ENCODE measurements at regions not wholly inside any gene's neighbourhood (a gene's known extent, or its start where the extent isn't known, plus 50 kb on each side); places are given as distances from the start of the nearest gene placed in this dataset.

DNA sequence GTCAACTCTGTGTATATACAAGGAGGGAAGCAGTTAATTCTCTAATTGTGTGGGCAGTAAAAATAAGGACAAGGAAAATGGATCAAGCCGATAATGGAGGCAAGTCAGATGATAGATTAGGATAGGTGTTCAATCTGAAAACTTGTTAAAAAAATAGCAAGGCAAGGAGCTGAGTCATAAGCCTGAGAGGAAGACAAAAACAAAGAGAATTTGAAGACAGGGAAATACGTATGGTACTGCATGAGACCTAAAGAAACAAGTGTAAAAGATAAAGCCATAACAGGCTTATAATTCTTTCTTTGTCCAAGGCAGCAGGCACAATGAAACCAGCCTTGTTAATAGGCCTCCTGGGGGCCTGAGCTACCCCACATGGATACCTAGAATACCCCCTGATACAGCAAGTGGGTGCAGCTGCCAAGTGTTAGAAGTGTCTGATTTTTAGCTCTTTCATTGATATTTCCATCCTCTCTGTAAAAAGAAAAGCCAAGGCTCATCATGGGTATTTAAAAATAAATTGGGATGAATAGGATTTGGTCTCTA, 1570.6 kb upstream of the LRRTM3 start:
- Histone ChIP-seq H3K4me3 (ENCODE audit: low read depth, low read length) (no peak overlapping the region), H3K36me3 (ENCODE audit: control insufficient read depth, insufficient read depth, low read length) (no peaks in the 10 kb centered on the region), H3K27me3 (ENCODE audit: control insufficient read depth, insufficient read depth, low read length) (no peaks in the 10 kb centered on the region)
- TF ChIP-seq, protein P1, sequence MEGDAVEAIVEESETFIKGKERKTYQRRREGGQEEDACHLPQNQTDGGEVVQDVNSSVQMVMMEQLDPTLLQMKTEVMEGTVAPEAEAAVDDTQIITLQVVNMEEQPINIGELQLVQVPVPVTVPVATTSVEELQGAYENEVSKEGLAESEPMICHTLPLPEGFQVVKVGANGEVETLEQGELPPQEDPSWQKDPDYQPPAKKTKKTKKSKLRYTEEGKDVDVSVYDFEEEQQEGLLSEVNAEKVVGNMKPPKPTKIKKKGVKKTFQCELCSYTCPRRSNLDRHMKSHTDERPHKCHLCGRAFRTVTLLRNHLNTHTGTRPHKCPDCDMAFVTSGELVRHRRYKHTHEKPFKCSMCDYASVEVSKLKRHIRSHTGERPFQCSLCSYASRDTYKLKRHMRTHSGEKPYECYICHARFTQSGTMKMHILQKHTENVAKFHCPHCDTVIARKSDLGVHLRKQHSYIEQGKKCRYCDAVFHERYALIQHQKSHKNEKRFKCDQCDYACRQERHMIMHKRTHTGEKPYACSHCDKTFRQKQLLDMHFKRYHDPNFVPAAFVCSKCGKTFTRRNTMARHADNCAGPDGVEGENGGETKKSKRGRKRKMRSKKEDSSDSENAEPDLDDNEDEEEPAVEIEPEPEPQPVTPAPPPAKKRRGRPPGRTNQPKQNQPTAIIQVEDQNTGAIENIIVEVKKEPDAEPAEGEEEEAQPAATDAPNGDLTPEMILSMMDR (IDR thresholded peaks at IDR 0.05; ENCODE audit: insufficient read depth, low read length, poor library complexity, severe bottlenecking), result no peak
- no peak for DNase-seq (ENCODE audit: low read depth)

DNA sequence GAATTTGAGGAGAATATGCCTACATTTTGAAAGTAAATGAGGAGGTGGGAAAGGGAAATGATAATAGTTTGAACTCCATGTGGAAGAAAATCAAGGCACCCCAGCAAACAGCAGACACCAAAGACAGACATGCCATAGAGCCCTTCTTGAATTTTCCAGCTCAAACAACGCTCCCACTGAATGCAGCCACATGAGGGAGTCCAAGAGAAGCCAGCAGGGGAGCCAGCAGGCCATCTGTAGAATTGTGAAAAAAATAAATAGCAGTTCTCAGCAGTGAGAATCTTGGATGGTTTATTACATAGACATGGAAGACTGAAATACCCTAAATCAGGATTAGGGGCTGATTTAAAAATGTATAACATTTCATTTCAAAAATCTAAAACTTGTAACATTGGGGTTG, 1567.3 kb upstream of the LRRTM3 start:
- no peak for DNase-seq (ENCODE audit: low read depth)
- TF ChIP-seq, protein P1 (IDR thresholded peaks at IDR 0.05; ENCODE audit: insufficient read depth, low read length, poor library complexity, severe bottlenecking), result peak; percentile 77
- Histone ChIP-seq H3K4me3 (ENCODE audit: low read depth, low read length) (no peak overlapping the region), H3K36me3 (ENCODE audit: control insufficient read depth, insufficient read depth, low read length) (no peaks in the 10 kb centered on the region), H3K27me3 (ENCODE audit: control insufficient read depth, insufficient read depth, low read length) (no peaks in the 10 kb centered on the region)

GRCh38 chr10:65360497-65360896, 1565.3 kb upstream of the LRRTM3 start:
- no peak for DNase-seq (ENCODE audit: low read depth)
- TF ChIP-seq, protein P1 (IDR thresholded peaks at IDR 0.05; ENCODE audit: insufficient read depth, low read length, poor library complexity, severe bottlenecking), result no peak
- Histone ChIP-seq H3K27me3 (ENCODE audit: control insufficient read depth, insufficient read depth, low read length) (no peaks in the 10 kb centered on the region), H3K4me3 (ENCODE audit: low read depth, low read length) (no peak overlapping the region), H3K36me3 (ENCODE audit: control insufficient read depth, insufficient read depth, low read length) (no peaks in the 10 kb centered on the region)

DNA sequence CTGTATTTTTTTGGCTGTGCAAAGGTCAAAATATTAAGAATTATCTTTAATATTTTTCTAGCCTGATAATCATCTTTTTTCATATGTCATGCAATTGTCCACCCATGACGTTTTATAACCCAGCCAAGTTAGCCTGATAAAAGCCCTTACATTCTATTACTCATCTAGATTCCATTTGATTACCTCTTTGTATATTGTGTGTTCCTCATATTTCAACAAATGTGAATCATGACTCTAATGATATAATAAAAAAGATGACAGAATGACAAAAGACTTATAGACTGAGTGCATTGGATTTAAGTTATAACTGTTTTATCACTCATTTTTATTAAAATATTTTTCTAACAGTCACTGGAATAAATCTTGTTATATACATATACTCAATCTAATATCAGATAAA, 1560.0 kb upstream of the LRRTM3 start:
- Histone ChIP-seq H3K36me3 (ENCODE audit: control insufficient read depth, insufficient read depth, low read length) (no peaks in the 10 kb centered on the region), H3K27me3 (ENCODE audit: control insufficient read depth, insufficient read depth, low read length) (no peaks in the 10 kb centered on the region), H3K4me3 (ENCODE audit: low read depth, low read length) (no peak overlapping the region)
- no peak for DNase-seq (ENCODE audit: low read depth)
- TF ChIP-seq, protein P1 (IDR thresholded peaks at IDR 0.05; ENCODE audit: insufficient read depth, low read length, poor library complexity, severe bottlenecking), result no peak

DNA sequence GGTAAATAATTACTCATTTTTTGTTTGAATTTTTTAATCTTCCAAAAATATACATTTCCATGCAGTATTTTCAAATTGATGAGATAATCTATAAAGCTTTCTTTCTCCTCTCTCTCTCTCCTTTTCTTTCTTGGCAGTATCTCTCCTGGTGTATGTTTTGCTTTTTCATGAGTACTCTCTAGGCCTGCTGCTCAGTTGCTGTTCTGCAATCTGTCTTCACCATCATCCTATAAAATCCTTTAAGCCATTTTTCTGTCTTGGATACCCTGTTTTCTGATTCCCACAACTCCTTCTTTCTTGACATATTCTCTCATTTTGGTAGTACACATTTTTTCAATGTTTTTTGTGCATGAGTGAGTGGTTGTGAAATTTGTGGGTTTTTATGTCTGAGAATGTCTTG, 1558.1 kb upstream of the LRRTM3 start:
- no peaks in the 10 kb centered on the region for H3K27me3 ChIP-seq (ENCODE audit: control insufficient read depth, insufficient read depth, low read length)
- no peak for DNase-seq (ENCODE audit: low read depth)
- TF ChIP-seq, protein P1 (IDR thresholded peaks at IDR 0.05; ENCODE audit: insufficient read depth, low read length, poor library complexity, severe bottlenecking), result no peak

DNA sequence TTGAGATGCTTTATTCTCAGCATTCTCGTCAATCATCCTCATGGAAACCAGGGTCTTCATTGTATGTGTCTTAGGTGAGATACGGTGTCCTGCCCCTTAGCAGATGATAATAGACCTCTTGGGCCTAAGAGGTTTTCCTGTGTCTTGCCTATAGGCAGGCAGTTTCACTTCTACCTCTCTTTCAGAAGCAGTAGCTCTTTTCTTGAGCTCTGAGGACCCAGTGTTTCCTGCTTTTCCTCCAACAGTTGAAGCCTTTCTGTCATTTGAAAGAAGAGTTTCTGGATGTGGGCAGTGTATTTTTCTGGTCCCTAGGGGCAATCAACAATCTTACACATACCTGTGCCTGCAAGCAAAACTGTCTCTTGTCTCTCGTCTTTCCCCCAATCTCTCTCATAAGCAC, 1550.3 kb upstream of the LRRTM3 start:
- no peaks in the 10 kb centered on the region for H3K36me3 ChIP-seq (ENCODE audit: control insufficient read depth, insufficient read depth, low read length)
- no peak for DNase-seq (ENCODE audit: low read depth)
- TF ChIP-seq, protein P1 (IDR thresholded peaks at IDR 0.05; ENCODE audit: insufficient read depth, low read length, poor library complexity, severe bottlenecking), result no peak
- H3K4me3 ChIP-seq (ENCODE audit: low read depth, low read length), result no peak overlapping the region
- no peaks in the 10 kb centered on the region for H3K27me3 ChIP-seq (ENCODE audit: control insufficient read depth, insufficient read depth, low read length)

More for the DNA sequence above, 1558.1 kb upstream of the LRRTM3 start:
- H3K36me3 ChIP-seq (ENCODE audit: control insufficient read depth, insufficient read depth, low read length), result no peaks in the 10 kb centered on the region
- H3K4me3 ChIP-seq (ENCODE audit: low read depth, low read length), result no peak overlapping the region

All from kidney epithelial cell (primary cell).